Stimulated activated memory B cell treated with anti-CD40 and anti-IgM and Interleukin-4, amounts not matched to agents 10 μg/mL and 1 μg/mL and 100 μg/mL, for 72 hours (primary cell): ENCODE measurements at regions not wholly inside any gene's neighbourhood (a gene's known extent, or its start where the extent isn't known, plus 50 kb on each side); places are given as distances from the start of the nearest gene placed in this dataset.

Source experiments
- ATAC-seq: fragments of 150-1000 bp; cut with Tn5 transposase; 2 replicates; pipeline ENCODE4 v1.10.0; 2021
- H3K27ac Mint-ChIP-seq: one replicate; pipeline ENCODE4 v1.8.0; 2022; ENCODE audit warnings: mild to moderate bottlenecking, mixed read lengths
- H3K27me3 Mint-ChIP-seq: one replicate; pipeline ENCODE4 v1.8.0; 2022; ENCODE audit warnings: mixed read lengths
- H3K36me3 Mint-ChIP-seq: one replicate; pipeline ENCODE4 v1.8.0; 2022; ENCODE audit warnings: mixed read lengths
- H3K4me1 Mint-ChIP-seq: one replicate; pipeline ENCODE4 v1.8.0; 2022; ENCODE audit warnings: mixed read lengths
- H3K4me3 Mint-ChIP-seq: one replicate; pipeline ENCODE4 v1.8.0; 2022; ENCODE audit warnings: mild to moderate bottlenecking, moderate library complexity, mixed read lengths
- H3K9me3 Mint-ChIP-seq: one replicate; pipeline ENCODE4 v1.8.0; 2022; ENCODE audit warnings: mixed read lengths

- no peaks in the 10 kb centered on the region for H3K9me3 Mint-ChIP-seq
- H3K4me3 Mint-ChIP-seq = no peak overlapping the region
- no peak for ATAC-seq
- no peaks in the 10 kb centered on the region for H3K36me3 Mint-ChIP-seq
- no peak overlapping the region for H3K27ac Mint-ChIP-seq
- H3K27me3 Mint-ChIP-seq = peaks cover 27% of the 10 kb centered on the region
- H3K4me1 Mint-ChIP-seq = no peaks in the 10 kb centered on the region
Measured at GRCh38 chr3:193978030-193978429, 157.9 kb upstream of the HES1 start.

GRCh38 chr3:193978486-193978885, 157.5 kb upstream of the HES1 start:
- no peak overlapping the region for H3K4me3 Mint-ChIP-seq
- no peaks in the 10 kb centered on the region for H3K4me1 Mint-ChIP-seq
- no peak overlapping the region for H3K27ac Mint-ChIP-seq
- H3K9me3 Mint-ChIP-seq = no peaks in the 10 kb centered on the region
- no peaks in the 10 kb centered on the region for H3K36me3 Mint-ChIP-seq
- H3K27me3 Mint-ChIP-seq = peaks cover 23% of the 10 kb centered on the region
- ATAC-seq = no peak

DNA sequence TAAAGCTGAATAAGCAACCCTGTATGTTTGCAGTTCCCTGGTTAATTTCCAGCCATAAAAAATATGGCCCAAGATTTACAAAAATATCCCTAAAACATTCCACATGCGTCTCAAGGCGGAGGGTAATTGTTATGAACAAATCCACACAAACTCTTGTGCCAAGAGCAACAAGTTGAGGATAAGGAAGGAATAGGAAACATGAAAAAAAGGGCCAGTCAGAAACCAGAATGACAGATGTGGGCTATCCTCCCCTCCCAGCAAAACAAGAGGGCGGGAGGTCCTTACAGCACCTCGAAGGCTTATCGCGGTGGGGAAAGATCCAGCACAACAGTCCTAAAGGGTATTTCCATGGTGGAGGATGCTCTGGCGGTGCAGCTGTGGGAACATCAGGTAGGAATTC, 155.6 kb upstream of the HES1 start:
- H3K4me3 Mint-ChIP-seq = no peak overlapping the region
- no peak for ATAC-seq
- no peaks in the 10 kb centered on the region for H3K9me3 Mint-ChIP-seq
- no peaks in the 10 kb centered on the region for H3K36me3 Mint-ChIP-seq
- peaks cover 4% of the 10 kb centered on the region for H3K27me3 Mint-ChIP-seq
- H3K27ac Mint-ChIP-seq = no peak overlapping the region
- H3K4me1 Mint-ChIP-seq = no peaks in the 10 kb centered on the region

- Mint-ChIP-seq H3K9me3 (no peaks in the 10 kb centered on the region), H3K4me1 (no peaks in the 10 kb centered on the region), H3K27ac (no peak overlapping the region), H3K36me3 (no peaks in the 10 kb centered on the region), H3K4me3 (no peak overlapping the region), H3K27me3 (no peaks in the 10 kb centered on the region)
- no peak for ATAC-seq
Measured at GRCh38 chr3:193980905-193981304, 155.0 kb upstream of the HES1 start.

DNA sequence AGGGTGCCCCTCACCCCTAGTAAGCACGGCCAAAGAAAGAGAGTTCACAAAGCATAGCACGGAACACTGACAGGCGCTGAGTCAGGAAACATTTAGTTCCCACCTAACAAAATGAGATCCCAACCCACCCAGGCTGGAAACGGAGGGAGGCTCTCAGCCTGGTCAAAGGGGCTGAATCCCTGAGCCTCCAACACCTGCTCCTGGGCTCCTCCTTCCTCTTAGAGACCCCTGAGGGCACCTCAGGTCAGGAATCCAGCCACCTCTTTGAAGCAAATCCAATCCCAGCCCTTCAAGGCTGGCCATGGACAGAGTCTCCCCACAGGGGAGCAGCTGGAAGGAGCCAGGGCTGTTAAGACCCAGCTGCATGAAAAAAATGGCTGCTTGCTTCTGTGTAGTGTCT, 154.4 kb upstream of the HES1 start:
- Mint-ChIP-seq H3K36me3 (no peaks in the 10 kb centered on the region), H3K4me1 (no peaks in the 10 kb centered on the region), H3K9me3 (no peaks in the 10 kb centered on the region), H3K27ac (no peak overlapping the region), H3K27me3 (no peaks in the 10 kb centered on the region), H3K4me3 (no peak overlapping the region)
- ATAC-seq = no peak

- Mint-ChIP-seq H3K27ac (no peak overlapping the region), H3K36me3 (no peaks in the 10 kb centered on the region), H3K4me1 (no peaks in the 10 kb centered on the region), H3K9me3 (no peaks in the 10 kb centered on the region), H3K4me3 (no peak overlapping the region), H3K27me3 (no peaks in the 10 kb centered on the region)
- no peak for ATAC-seq
Measured at GRCh38 chr3:193982258-193982659, 153.7 kb upstream of the HES1 start.

DNA sequence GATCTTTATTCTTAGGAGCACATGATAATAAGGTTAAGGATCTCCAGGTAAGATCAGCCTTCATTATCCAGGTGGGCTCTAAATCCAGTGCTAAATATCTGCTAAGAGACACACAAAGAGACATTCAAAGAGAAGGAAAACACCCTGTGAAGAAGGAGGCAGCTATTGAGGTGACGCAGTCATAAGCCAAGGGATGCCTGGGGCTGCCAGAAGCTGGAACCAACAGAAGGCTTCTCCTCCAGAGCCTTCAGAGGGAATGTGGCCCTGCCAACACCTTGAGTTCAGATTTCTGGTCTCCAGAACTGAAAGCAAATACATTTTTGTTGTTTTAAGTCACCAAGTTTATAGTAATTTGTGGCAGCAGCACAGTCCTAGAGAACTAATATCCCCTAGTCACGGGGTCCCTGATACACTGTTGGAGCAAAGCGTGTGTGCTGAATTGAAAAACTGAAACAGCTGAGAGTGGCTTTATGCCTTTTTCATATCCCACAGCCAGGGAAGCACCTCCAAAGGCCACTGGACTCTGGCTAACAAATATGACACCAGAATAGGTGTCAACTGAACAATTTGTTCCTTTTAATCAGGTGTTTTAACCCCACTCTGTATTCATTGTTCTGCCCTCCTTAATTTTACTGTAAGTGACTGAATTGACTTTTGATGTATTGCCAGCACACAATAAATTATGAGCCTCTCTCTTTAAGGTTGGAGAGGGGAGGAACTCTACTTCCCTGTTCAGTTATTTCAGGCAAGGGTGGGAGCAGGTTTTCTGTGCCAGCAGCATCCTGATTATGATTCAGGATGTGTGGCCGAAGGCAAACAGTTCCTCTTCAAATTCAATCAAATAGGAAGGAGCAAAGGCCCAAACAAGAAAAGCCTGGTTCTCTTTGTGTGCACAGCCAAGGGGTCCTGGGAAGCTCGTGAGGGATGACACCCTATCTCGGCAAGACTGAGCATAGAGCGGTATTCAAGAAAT, 151.8 kb upstream of the HES1 start:
- H3K9me3 Mint-ChIP-seq = no peaks in the 10 kb centered on the region
- no peak overlapping the region for H3K4me3 Mint-ChIP-seq
- no peak overlapping the region for H3K27ac Mint-ChIP-seq
- no peaks in the 10 kb centered on the region for H3K27me3 Mint-ChIP-seq
- H3K36me3 Mint-ChIP-seq = no peaks in the 10 kb centered on the region
- no peaks in the 10 kb centered on the region for H3K4me1 Mint-ChIP-seq
- ATAC-seq = no peak

GRCh38 chr3:193984876-193985275, 151.1 kb upstream of the HES1 start:
- no peaks in the 10 kb centered on the region for H3K4me1 Mint-ChIP-seq
- peaks cover 2% of the 10 kb centered on the region for H3K9me3 Mint-ChIP-seq
- H3K36me3 Mint-ChIP-seq = no peaks in the 10 kb centered on the region
- ATAC-seq = no peak
- no peak overlapping the region for H3K27ac Mint-ChIP-seq
- H3K27me3 Mint-ChIP-seq = no peaks in the 10 kb centered on the region
- H3K4me3 Mint-ChIP-seq = no peak overlapping the region

GRCh38 chr3:193987186-193987585, 148.8 kb upstream of the HES1 start:
- no peak for ATAC-seq
- Mint-ChIP-seq H3K27ac (no peak overlapping the region), H3K4me3 (no peak overlapping the region), H3K9me3 (peaks cover 3% of the 10 kb centered on the region), H3K36me3 (no peaks in the 10 kb centered on the region), H3K27me3 (no peaks in the 10 kb centered on the region), H3K4me1 (no peaks in the 10 kb centered on the region)

DNA sequence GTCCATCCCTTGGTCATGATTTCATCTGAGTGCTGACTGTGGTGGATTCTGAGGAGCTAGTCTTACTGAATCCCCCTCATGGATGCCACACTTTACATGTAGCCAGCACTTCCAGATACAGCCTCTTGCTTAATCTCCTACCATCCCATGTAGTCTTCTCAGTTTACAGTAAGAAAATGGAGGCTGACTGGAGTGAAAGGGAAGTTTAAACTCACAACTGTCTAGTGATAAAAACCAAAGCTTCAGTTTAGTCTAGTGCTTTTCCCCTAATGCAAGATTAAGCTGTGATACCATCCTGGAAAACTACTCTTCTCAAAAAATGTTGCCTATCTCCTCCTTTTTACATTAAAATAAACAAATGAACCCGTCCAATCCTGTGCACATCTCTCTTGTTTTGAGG, 146.8 kb upstream of the HES1 start:
- H3K36me3 Mint-ChIP-seq = no peaks in the 10 kb centered on the region
- no peaks in the 10 kb centered on the region for H3K27me3 Mint-ChIP-seq
- no peak for ATAC-seq
- no peak overlapping the region for H3K4me3 Mint-ChIP-seq
- H3K4me1 Mint-ChIP-seq = no peaks in the 10 kb centered on the region
- H3K27ac Mint-ChIP-seq = no peak overlapping the region
- H3K9me3 Mint-ChIP-seq = peaks cover 3% of the 10 kb centered on the region

DNA sequence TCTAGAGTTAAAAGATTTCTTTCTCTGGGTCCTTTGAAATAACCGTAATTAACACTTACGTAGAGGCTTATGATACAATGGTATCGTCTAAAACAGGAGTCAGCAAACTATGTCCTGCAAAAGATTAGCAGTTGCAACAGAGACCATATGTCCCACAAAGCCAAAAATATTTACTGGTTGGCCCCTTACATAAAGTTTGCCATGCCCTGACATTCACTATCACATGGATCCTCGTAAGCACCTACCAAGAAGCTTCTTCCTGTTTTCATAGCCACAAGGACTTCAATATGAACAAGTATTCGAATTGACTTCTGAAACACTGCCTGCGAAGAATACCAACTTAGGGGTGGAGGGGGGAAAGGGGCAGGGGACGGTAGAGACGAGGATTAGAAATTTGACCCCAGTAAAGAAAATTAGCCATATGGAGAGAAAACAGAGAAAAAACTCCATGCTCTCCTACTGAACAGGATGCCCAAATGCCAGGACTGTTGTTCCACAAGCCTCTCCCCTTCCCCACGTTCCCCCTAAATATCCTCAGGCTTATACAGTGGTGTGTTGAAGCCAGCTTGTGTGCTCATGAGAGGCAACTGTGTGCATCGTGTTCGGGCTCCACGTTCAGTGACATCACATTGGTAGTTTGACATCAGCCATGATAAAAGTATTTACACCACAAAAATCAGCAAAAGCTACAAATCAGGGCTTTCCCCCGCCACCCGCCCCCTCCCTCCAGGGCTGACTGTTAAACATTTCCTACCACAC, 144.1 kb upstream of the HES1 start:
- H3K27me3 Mint-ChIP-seq = peaks cover 18% of the 10 kb centered on the region
- no peak overlapping the region for H3K27ac Mint-ChIP-seq
- peaks cover 3% of the 10 kb centered on the region for H3K9me3 Mint-ChIP-seq
- no peak for ATAC-seq
- H3K4me1 Mint-ChIP-seq = no peaks in the 10 kb centered on the region
- H3K4me3 Mint-ChIP-seq = no peak overlapping the region
- no peaks in the 10 kb centered on the region for H3K36me3 Mint-ChIP-seq

DNA sequence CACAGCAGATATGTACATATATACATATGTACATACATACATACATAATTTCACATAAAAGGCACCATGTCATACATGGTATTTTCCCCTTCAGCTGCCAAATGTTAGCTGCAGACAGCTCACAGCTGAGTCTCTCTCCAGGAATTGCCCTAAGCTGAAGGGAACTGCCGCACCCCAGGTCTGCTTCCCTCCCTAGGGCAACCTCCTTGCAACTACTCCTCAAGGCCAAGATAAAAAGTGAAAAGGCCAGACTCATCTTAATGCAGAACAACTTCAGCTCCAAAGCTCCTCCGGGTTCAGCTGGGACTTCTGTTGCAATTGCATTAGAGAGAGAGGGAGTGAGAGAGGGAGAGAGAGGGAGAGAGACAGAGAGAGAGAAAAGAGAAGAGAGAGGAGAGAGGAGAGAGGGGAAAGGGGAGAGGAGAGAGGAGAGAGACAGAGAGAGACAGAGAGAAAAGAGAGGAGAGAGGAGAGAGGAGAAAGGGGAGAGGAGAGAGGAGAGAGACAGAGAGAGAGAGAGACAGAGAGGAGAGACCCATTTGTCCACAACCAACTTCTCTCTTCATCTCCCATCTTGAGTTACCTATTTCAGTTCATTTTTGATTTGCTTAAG, 143.4 kb upstream of the HES1 start:
- H3K4me1 Mint-ChIP-seq = no peaks in the 10 kb centered on the region
- H3K27ac Mint-ChIP-seq = no peak overlapping the region
- no peak for ATAC-seq
- no peaks in the 10 kb centered on the region for H3K36me3 Mint-ChIP-seq
- H3K9me3 Mint-ChIP-seq = peaks cover 3% of the 10 kb centered on the region
- H3K27me3 Mint-ChIP-seq = peaks cover 22% of the 10 kb centered on the region
- H3K4me3 Mint-ChIP-seq = no peak overlapping the region

GRCh38 chr3:193996221-193996620, 139.7 kb upstream of the HES1 start:
- no peak overlapping the region for H3K4me3 Mint-ChIP-seq
- peaks cover 37% of the 10 kb centered on the region for H3K27me3 Mint-ChIP-seq

DNA sequence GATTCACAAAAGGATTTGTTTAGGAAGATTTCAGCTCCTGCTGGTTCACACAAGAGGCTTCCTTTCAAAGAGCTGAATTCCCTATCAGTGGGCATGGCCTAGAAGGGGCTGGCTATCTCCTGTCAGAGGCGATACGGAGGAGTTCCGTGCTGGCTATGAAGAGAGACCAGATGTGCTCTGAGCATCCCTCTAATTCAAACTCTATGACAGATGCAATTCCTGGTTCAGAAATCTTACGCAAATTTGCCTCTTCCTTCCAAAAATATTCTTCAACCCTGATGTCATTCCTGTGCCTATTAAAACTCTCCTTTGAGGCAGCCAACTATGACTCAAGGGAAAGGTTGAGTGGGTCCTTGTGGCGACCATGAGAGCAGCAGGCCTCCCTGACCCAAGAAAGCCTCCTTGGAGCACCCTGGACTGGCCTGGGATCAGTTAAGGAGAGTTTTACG, 139.3 kb upstream of the HES1 start:
- H3K27ac Mint-ChIP-seq = no peak overlapping the region
- no peak for ATAC-seq
- no peaks in the 10 kb centered on the region for H3K36me3 Mint-ChIP-seq
- H3K4me1 Mint-ChIP-seq = peaks cover 5% of the 10 kb centered on the region
- H3K27me3 Mint-ChIP-seq = peaks cover 37% of the 10 kb centered on the region
- H3K9me3 Mint-ChIP-seq = no peaks in the 10 kb centered on the region
- no peak overlapping the region for H3K4me3 Mint-ChIP-seq

More at GRCh38 chr3:193996221-193996620, 139.7 kb upstream of the HES1 start:
- peaks cover 5% of the 10 kb centered on the region for H3K4me1 Mint-ChIP-seq
- ATAC-seq = no peak
- H3K27ac Mint-ChIP-seq = no peak overlapping the region
- no peaks in the 10 kb centered on the region for H3K9me3 Mint-ChIP-seq
- H3K36me3 Mint-ChIP-seq = no peaks in the 10 kb centered on the region
